ENCODE measurements at regions not wholly inside any gene's neighbourhood (a gene's known extent, or its start where the extent isn't known, plus 50 kb on each side); places are given as distances from the start of the nearest gene placed in this dataset.
"Not testable (repeated sequence)": the region's sequence is repeated elsewhere in the genome, so short reads cannot be mapped to it uniquely, and the experiment has no call there.

GRCh38 chr6:137311940-137312339 lies 92.8 kb upstream of the IFNGR1 start:
- no peak for DNase-seq (ENCODE audit: low read depth in 2 of 2)

GRCh38 chr6:137309078-137309762 lies 90.0 kb upstream of the IFNGR1 start:
- no peak for DNase-seq (ENCODE audit: low read depth in 2 of 2)

- DNase-seq (ENCODE audit: low read depth in 2 of 2): no peak
These were observed 88.1 kb upstream of the IFNGR1 start for GRCh38 chr6:137307163-137307854.

GRCh38 chr6:137305691-137306090 lies 86.5 kb upstream of the IFNGR1 start:
- no peak for DNase-seq (ENCODE audit: low read depth in 2 of 2)

- no peak for DNase-seq (ENCODE audit: low read depth in 2 of 2)
These were observed 85.0 kb upstream of the IFNGR1 start for GRCh38 chr6:137304020-137304780.

GRCh38 chr6:137303441-137303840 lies 84.3 kb upstream of the IFNGR1 start:
- DNase-seq (ENCODE audit: low read depth in 2 of 2): no peak

GRCh38 chr6:137299681-137300080 lies 80.5 kb upstream of the IFNGR1 start:
- DNase-seq (ENCODE audit: low read depth in 2 of 2): no peak

- DNase-seq (ENCODE audit: low read depth in 2 of 2): no peak
These were observed 78.7 kb upstream of the IFNGR1 start for GRCh38 chr6:137297887-137298286.

GRCh38 chr6:137292326-137292725 lies 73.1 kb upstream of the IFNGR1 start:
- not testable (repeated sequence) for DNase-seq (ENCODE audit: low read depth in 2 of 2)

- DNase-seq (ENCODE audit: low read depth in 2 of 2): no peak
These were observed 72.3 kb upstream of the IFNGR1 start for GRCh38 chr6:137291441-137291840.

- DNase-seq (ENCODE audit: low read depth in 2 of 2): no peak
These were observed 71.5 kb upstream of the IFNGR1 start for GRCh38 chr6:137290601-137291261.

GRCh38 chr6:137286916-137287315 lies 67.7 kb upstream of the IFNGR1 start:
- no peak for DNase-seq (ENCODE audit: low read depth in 2 of 2)

- DNase-seq (ENCODE audit: low read depth in 2 of 2): no peak
These were observed 67.2 kb upstream of the IFNGR1 start for GRCh38 chr6:137286368-137286767.

GRCh38 chr6:137284811-137285110 lies 65.6 kb upstream of the IFNGR1 start:
- no peak for DNase-seq (ENCODE audit: low read depth in 2 of 2)

- DNase-seq (ENCODE audit: low read depth in 2 of 2): no peak
These were observed 65.0 kb upstream of the IFNGR1 start for GRCh38 chr6:137283940-137284810.

GRCh38 chr6:137283080-137283479 lies 63.9 kb upstream of the IFNGR1 start:
- no peak for DNase-seq (ENCODE audit: low read depth in 2 of 2)

- no peak for DNase-seq (ENCODE audit: low read depth in 2 of 2)
These were observed 63.1 kb upstream of the IFNGR1 start for GRCh38 chr6:137282254-137282653.

- not testable (repeated sequence) for DNase-seq (ENCODE audit: low read depth in 2 of 2)
These were observed 60.1 kb upstream of the IFNGR1 start for GRCh38 chr6:137279279-137279678.

- no peak for DNase-seq (ENCODE audit: low read depth in 2 of 2)
These were observed 58.9 kb upstream of the IFNGR1 start for GRCh38 chr6:137277971-137278637.

- no peak for DNase-seq (ENCODE audit: low read depth in 2 of 2)
These were observed 53.2 kb upstream of the IFNGR1 start for GRCh38 chr6:137272403-137272802.

Measured in stimulated activated CD8-positive, alpha-beta memory T cell treated with anti-CD3 and anti-CD28 coated beads, Interleukin-15, amount 100 ng/mL, for 4 hours (primary cell).